ENCODE measurements at regions not wholly inside any gene's neighbourhood (a gene's known extent, or its start where the extent isn't known, plus 50 kb on each side); places are given as distances from the start of the nearest gene placed in this dataset.

DNA sequence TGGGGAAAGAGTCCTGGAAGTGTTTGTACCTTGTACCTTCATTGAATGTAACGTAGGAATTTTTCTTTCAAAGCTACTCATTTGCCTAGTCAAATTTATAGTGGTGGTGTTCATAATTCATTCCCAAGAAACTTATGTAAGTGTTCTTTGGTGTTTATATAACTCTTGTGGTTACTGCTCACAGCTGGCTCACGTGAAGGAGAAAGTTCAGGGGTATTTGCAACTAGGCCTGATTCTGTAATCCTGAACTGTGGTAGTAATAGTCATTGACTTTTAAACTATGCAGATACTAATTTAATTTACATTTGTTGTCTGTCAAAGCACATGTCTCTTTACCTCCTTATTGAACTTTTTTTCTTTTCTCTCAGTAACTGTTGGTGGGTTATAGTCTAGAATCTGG lies 50.5 kb upstream of the TEX264 start:
- TF ChIP-seq CTCF (IDR thresholded peaks at IDR 0.05; ENCODE audit: low read length) = no peak
- no peak for TF ChIP-seq EZH2phosphoT487 (IDR thresholded peaks at IDR 0.05; ENCODE audit: low read length)

All from MM.1S (cell line).